ENCODE measurements at regions not wholly inside any gene's neighbourhood (a gene's known extent, or its start where the extent isn't known, plus 50 kb on each side); places are given as distances from the start of the nearest gene placed in this dataset.

DNA sequence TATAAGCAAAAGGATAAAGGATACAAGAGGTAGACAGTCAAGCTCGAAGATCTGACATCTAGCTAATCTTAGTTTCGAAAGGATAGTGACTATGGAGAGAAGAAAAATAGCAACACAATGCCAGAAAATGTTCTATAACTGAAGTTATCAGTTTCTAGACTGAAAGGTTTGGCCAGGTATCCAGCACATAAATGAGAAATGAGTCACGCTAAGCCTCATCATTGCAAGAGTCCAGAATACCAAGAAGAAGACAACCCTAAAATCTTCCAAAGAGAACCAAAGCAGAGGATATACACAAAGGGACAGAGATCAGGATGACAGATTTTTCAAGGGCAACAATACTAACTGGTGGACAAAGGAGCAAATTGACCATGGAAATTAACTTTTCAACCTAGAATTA, 237.0 kb downstream of the POSTN start:
- H3K36me3 ChIP-seq (ENCODE audit: low read depth): no peaks in the 10 kb centered on the region
- POLR2A ChIA-PET (ENCODE audit: unreplicated experiment): no interaction called here

DNA sequence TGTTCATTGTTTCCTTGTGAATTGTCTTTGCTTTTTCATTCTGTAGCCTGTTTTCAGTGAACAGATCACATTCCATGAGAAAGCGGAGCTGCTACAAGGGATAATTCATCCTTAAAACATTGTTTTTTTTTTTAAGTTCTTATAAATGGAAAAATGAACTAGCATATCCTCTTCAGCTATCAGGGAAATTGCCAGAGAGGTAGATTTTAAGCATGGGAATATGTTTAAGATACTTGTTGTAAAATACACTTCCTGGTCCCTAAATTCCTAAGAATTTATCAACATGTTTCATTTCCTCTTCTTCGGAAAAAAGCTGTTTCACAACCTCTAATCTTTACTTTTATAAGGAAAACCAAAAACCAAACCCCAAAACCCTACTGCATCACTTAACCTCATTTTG, 238.0 kb downstream of the POSTN start:
- intact Hi-C loops (cut with micrococcal nuclease; ENCODE audit: unreplicated experiment): no loop called here
- Histone ChIP-seq H3K79me2 (ENCODE audit: low read depth) (no peaks in the 10 kb centered on the region), H3K27ac (no peak overlapping the region), H3F3A (ENCODE audit: insufficient read depth, low read depth) (no peaks in the 10 kb centered on the region), H3K9me2 (ENCODE audit: insufficient read depth) (no peaks in the 10 kb centered on the region), H3K4me1 (replicated peaks; ENCODE audit: insufficient read depth) (no peaks in the 10 kb centered on the region), H3K36me3 (ENCODE audit: low read depth) (no peaks in the 10 kb centered on the region), H2AFZ (no peak overlapping the region), H3K9me3 (ENCODE audit: insufficient read depth, low read depth) (no peaks in the 10 kb centered on the region), H3K4me3 (no peak overlapping the region), H3K4me2 (no peak overlapping the region), H4K20me1 (ENCODE audit: insufficient read depth) (no peaks in the 10 kb centered on the region), H3K27me3 (ENCODE audit: insufficient read depth, low read depth) (no peaks in the 10 kb centered on the region)
- no TSS peak for BruUV-seq (replicated peaks)
- DNase-seq: no peak
- CTCF ChIA-PET: no interaction called here
- POLR2A ChIA-PET (ENCODE audit: unreplicated experiment): no interaction called here
- TF ChIP-seq EZH2 (IDR thresholded peaks at IDR 0.05; ENCODE audit: low read depth): no peak
- TF ChIP-seq, protein P1, sequence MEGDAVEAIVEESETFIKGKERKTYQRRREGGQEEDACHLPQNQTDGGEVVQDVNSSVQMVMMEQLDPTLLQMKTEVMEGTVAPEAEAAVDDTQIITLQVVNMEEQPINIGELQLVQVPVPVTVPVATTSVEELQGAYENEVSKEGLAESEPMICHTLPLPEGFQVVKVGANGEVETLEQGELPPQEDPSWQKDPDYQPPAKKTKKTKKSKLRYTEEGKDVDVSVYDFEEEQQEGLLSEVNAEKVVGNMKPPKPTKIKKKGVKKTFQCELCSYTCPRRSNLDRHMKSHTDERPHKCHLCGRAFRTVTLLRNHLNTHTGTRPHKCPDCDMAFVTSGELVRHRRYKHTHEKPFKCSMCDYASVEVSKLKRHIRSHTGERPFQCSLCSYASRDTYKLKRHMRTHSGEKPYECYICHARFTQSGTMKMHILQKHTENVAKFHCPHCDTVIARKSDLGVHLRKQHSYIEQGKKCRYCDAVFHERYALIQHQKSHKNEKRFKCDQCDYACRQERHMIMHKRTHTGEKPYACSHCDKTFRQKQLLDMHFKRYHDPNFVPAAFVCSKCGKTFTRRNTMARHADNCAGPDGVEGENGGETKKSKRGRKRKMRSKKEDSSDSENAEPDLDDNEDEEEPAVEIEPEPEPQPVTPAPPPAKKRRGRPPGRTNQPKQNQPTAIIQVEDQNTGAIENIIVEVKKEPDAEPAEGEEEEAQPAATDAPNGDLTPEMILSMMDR (conservative IDR thresholded peaks at IDR 0.05): no peak

More for the DNA sequence above, 237.0 kb downstream of the POSTN start:
- Histone ChIP-seq H2AFZ (no peak overlapping the region), H3K27ac (no peak overlapping the region), H3K4me3 (no peak overlapping the region), H3K4me2 (no peak overlapping the region), H3K4me1 (replicated peaks; ENCODE audit: insufficient read depth) (no peaks in the 10 kb centered on the region), H3K9me3 (ENCODE audit: insufficient read depth, low read depth) (no peaks in the 10 kb centered on the region), H4K20me1 (ENCODE audit: insufficient read depth) (no peaks in the 10 kb centered on the region), H3K9me2 (ENCODE audit: insufficient read depth) (no peaks in the 10 kb centered on the region), H3F3A (ENCODE audit: insufficient read depth, low read depth) (no peaks in the 10 kb centered on the region), H3K27me3 (ENCODE audit: insufficient read depth, low read depth) (no peaks in the 10 kb centered on the region), H3K79me2 (ENCODE audit: low read depth) (no peaks in the 10 kb centered on the region)
- TF ChIP-seq EZH2 (IDR thresholded peaks at IDR 0.05; ENCODE audit: low read depth): no peak
- intact Hi-C loops (cut with micrococcal nuclease; ENCODE audit: unreplicated experiment): no loop called here
- DNase-seq: no peak
- BruUV-seq (replicated peaks): no TSS peak
- CTCF ChIA-PET: no interaction called here

DNA sequence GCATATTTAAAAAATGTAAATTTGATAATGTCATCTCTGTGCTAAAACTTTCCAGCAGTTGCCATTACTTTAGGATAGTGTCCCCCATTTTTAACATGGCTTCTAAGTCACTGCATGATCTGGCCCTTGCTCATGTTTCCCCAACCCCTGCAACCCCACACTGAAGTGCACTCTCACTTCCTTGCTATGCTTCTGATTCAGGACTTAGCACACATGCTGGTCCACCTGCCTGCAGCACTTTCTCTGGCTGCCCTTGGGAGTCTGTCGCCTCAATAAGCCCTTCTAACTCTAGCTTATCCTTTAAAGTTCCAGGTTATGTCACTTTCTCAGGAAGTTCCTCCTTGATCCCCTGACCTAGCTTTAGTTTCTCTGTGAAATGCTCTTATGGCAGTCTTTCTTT, 241.0 kb downstream of the POSTN start:
- H3K4me3 ChIP-seq: no peak overlapping the region
- intact Hi-C loops (cut with micrococcal nuclease; ENCODE audit: unreplicated experiment): no loop called here
- no peak overlapping the region for H3K4me2 ChIP-seq
- no TSS peak for BruUV-seq (replicated peaks)
- H3K27me3 ChIP-seq (ENCODE audit: insufficient read depth, low read depth): no peaks in the 10 kb centered on the region
- H3F3A ChIP-seq (ENCODE audit: insufficient read depth, low read depth): no peaks in the 10 kb centered on the region
- H3K36me3 ChIP-seq (ENCODE audit: low read depth): no peaks in the 10 kb centered on the region
- POLR2A ChIA-PET (ENCODE audit: unreplicated experiment): no interaction called here
- no peaks in the 10 kb centered on the region for H3K9me2 ChIP-seq (ENCODE audit: insufficient read depth)
- no peaks in the 10 kb centered on the region for H3K4me1 ChIP-seq (replicated peaks; ENCODE audit: insufficient read depth)
- H3K27ac ChIP-seq: no peak overlapping the region
- H4K20me1 ChIP-seq (ENCODE audit: insufficient read depth): no peaks in the 10 kb centered on the region
- no peak for DNase-seq
- CTCF ChIA-PET: no interaction called here
- TF ChIP-seq, protein P1 (conservative IDR thresholded peaks at IDR 0.05): no peak
- TF ChIP-seq EZH2 (IDR thresholded peaks at IDR 0.05; ENCODE audit: low read depth): no peak
- H2AFZ ChIP-seq: no peak overlapping the region
- no peaks in the 10 kb centered on the region for H3K79me2 ChIP-seq (ENCODE audit: low read depth)
- no peaks in the 10 kb centered on the region for H3K9me3 ChIP-seq (ENCODE audit: insufficient read depth, low read depth)

DNA sequence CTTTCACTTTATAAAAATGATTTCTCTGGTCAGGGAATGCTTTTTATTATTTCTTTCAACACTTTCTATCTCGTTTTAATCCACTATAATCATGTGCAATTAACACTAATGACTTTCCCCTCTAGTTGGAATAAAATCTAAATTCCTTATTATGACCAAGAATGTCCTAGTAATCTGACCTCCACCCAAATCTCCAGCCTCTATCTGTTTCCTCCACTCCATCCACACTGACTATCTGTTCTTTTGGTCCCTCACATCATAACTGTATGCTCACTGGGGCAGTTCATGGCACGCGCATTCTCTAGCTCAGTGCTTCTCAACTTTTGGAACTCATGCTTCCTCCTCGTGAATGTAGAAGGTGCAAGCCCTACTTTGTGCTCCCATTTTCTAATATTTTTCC, 244.7 kb downstream of the POSTN start:
- TF ChIP-seq, protein P1 (conservative IDR thresholded peaks at IDR 0.05): no peak
- TF ChIP-seq EZH2 (IDR thresholded peaks at IDR 0.05; ENCODE audit: low read depth): no peak
- BruUV-seq (replicated peaks): no TSS peak
- ChIA-PET POLR2A (ENCODE audit: unreplicated experiment) (no interaction called here), CTCF (no interaction called here)
- Histone ChIP-seq H3K27me3 (ENCODE audit: insufficient read depth, low read depth) (no peaks in the 10 kb centered on the region), H3K4me1 (replicated peaks; ENCODE audit: insufficient read depth) (no peaks in the 10 kb centered on the region), H3F3A (ENCODE audit: insufficient read depth, low read depth) (no peaks in the 10 kb centered on the region), H3K36me3 (ENCODE audit: low read depth) (no peaks in the 10 kb centered on the region), H3K9me2 (ENCODE audit: insufficient read depth) (no peaks in the 10 kb centered on the region), H3K27ac (no peak overlapping the region), H3K9me3 (ENCODE audit: insufficient read depth, low read depth) (no peaks in the 10 kb centered on the region), H3K79me2 (ENCODE audit: low read depth) (no peaks in the 10 kb centered on the region), H2AFZ (no peak overlapping the region), H3K4me2 (no peak overlapping the region), H3K4me3 (no peak overlapping the region), H4K20me1 (ENCODE audit: insufficient read depth) (no peaks in the 10 kb centered on the region)
- intact Hi-C loops (cut with micrococcal nuclease; ENCODE audit: unreplicated experiment): loop anchor here (5.0 kb wide), 1 partner anchor 1243 kb away; no protein-coding TSS in a partner anchor
- DNase-seq: no peak
